BE2C (cell line): ENCODE measurements at regions not wholly inside any gene's neighbourhood (a gene's known extent, or its start where the extent isn't known, plus 50 kb on each side); places are given as distances from the start of the nearest gene placed in this dataset.

Source experiments
- DNase-seq: peaks from one replicate; pipeline ENCODE4 v3.0.0-alpha.2; 2020
- H3K27me3 ChIP-seq: fragments of 250-450 bp; sonication (Bioruptor Pico); 2 replicates; pipeline ENCODE4 v1.5.1; 2020; ENCODE audit warnings: mild to moderate bottlenecking
- H3K36me3 ChIP-seq: fragments of 250-450 bp; sonication (Bioruptor Pico); 2 replicates; pipeline ENCODE4 v1.5.1; 2020; ENCODE audit warnings: mild to moderate bottlenecking
- H3K4me1 ChIP-seq: fragments of 250-450 bp; sonication (Bioruptor Pico); 2 replicates; pipeline ENCODE4 v1.5.1; 2020
- H3K4me3 ChIP-seq: 2 replicates; pipeline ENCODE4 v1.5.1; 2011; ENCODE audit warnings: low read depth, low read length
- H3K9me3 ChIP-seq: fragments of 250-450 bp; sonication (Bioruptor Pico); 2 replicates; pipeline ENCODE4 v1.5.1; 2020
- TF ChIP-seq, protein P1 (sequence below): IDR thresholded peaks from 2 replicates; pipeline ENCODE4 v1.5.1; 2012; ENCODE audit warnings: mild to moderate bottlenecking, low read depth, low read length

DNA sequence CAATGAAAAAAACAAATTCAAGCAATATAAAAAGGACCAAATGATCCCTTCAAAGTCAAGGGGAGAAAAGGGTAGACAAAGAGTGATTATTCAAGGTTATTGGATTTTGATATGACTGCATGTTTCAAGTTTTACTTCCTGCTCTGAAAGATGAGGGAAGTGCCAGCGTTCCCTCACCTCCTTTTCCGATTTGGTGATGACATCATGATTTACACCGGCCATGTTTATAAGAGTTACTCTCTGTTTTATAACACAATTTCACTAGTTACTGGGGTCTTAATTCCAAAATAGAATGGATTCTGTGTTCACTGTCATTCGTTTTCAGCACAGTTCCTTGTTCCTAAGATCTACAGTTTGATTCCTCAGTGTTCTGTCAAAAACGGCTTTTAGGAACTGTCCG, 60.5 kb upstream of the CPXM2 start:
- Histone ChIP-seq H3K27me3 (no peaks in the 10 kb centered on the region), H3K4me1 (no peaks in the 10 kb centered on the region), H3K4me3 (no peak overlapping the region), H3K36me3 (no peaks in the 10 kb centered on the region), H3K9me3 (no peaks in the 10 kb centered on the region)
- DNase-seq: no peak
- TF ChIP-seq, protein P1, sequence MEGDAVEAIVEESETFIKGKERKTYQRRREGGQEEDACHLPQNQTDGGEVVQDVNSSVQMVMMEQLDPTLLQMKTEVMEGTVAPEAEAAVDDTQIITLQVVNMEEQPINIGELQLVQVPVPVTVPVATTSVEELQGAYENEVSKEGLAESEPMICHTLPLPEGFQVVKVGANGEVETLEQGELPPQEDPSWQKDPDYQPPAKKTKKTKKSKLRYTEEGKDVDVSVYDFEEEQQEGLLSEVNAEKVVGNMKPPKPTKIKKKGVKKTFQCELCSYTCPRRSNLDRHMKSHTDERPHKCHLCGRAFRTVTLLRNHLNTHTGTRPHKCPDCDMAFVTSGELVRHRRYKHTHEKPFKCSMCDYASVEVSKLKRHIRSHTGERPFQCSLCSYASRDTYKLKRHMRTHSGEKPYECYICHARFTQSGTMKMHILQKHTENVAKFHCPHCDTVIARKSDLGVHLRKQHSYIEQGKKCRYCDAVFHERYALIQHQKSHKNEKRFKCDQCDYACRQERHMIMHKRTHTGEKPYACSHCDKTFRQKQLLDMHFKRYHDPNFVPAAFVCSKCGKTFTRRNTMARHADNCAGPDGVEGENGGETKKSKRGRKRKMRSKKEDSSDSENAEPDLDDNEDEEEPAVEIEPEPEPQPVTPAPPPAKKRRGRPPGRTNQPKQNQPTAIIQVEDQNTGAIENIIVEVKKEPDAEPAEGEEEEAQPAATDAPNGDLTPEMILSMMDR: no peak

DNA sequence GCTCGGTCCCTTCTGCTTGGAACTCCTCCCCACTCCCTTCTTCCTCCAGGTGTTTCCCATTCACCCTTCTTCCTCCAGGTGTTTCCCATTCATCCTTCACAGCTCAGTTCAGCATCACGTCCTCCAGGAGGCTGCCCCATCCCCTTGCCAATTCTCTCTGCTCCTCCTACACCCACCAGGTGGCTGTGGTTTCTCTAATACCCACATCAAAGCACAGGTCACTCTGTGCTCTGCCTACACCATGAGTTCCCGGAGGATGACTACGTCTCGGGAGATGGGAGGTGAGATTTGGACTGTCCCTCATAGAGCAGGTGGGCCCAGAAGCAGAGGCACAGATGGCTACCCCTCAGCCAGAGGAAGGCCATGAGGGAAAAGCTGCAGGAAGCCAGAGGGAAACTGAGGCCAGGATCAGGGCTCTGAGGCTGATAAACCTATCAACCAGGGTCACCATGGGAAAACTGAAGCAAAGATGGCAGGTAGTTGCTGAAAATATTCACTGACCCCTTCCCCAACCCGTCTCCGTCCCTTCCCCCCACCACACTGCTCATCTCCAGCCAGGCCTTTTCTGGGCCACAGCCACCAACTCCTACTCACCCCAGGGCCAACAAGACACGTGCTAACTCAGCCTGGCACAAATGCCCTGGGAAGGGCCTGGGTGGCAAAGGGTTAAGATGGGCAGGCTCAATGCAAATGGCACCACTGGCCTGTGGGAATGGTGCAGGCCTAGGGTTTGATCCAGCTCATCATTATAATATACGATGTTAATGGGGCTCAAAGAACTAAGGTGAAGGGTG, 56.6 kb upstream of the CPXM2 start:
- no peaks in the 10 kb centered on the region for H3K36me3 ChIP-seq
- H3K9me3 ChIP-seq: no peaks in the 10 kb centered on the region
- no peaks in the 10 kb centered on the region for H3K4me1 ChIP-seq
- H3K27me3 ChIP-seq: no peaks in the 10 kb centered on the region
- DNase-seq: no peak
- TF ChIP-seq, protein P1: no peak
- H3K4me3 ChIP-seq: no peak overlapping the region

DNA sequence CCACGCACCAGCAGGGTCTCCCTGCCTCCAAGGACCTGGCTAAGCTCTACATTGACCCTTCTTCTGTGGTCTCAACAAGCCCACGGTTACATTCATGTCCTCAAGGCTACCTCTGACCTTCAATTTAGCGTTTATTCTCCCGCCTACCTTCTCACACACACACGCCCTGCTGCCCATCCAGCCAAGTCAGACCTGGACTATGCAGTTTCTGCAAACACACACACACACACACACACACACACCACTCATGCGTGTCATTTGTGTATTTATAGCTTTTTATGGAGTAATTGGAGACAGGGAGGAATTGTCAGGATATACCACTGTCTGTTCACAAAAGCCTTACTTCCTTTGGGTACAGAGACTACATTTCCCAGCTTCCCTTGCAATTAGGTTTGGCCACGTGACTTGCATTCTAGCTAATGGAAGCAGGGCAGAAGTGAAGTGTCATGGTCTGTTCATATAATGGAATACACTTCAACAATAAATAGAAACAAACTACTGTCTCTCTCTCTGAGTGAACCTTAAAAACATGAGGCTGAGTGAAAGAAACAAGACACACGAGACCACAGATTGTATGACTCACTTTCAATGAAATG, 53.8 kb upstream of the CPXM2 start:
- TF ChIP-seq, protein P1: no peak

DNA sequence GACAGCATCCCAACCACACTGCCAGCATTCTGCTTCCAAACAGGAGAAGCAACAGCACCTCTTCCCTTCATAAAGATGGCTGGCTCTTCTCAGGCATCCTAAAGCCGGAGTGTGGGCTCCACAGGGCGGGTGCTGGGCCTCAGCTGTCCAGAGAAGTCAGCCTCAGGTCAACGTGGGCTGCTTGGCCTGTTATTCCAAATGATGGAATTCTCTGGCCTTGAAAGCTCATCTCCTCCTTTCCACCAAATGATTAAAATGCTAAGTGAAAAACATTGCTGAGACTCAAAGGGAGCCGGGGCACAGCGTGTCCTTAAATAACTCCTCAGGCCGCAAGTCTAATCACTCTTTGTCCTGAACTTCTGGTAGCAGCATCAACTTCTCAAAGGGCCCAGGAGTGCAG, 53.1 kb upstream of the CPXM2 start:
- no peaks in the 10 kb centered on the region for H3K9me3 ChIP-seq
- no peaks in the 10 kb centered on the region for H3K4me1 ChIP-seq
- H3K27me3 ChIP-seq: no peaks in the 10 kb centered on the region
- no peaks in the 10 kb centered on the region for H3K36me3 ChIP-seq
- TF ChIP-seq, protein P1: no peak
- H3K4me3 ChIP-seq: no peak overlapping the region
- DNase-seq: no peak

More for the DNA sequence above, 53.8 kb upstream of the CPXM2 start:
- DNase-seq: peak; percentile 30
- Histone ChIP-seq H3K4me1 (no peaks in the 10 kb centered on the region), H3K36me3 (no peaks in the 10 kb centered on the region), H3K4me3 (no peak overlapping the region), H3K9me3 (no peaks in the 10 kb centered on the region), H3K27me3 (no peaks in the 10 kb centered on the region)

DNA sequence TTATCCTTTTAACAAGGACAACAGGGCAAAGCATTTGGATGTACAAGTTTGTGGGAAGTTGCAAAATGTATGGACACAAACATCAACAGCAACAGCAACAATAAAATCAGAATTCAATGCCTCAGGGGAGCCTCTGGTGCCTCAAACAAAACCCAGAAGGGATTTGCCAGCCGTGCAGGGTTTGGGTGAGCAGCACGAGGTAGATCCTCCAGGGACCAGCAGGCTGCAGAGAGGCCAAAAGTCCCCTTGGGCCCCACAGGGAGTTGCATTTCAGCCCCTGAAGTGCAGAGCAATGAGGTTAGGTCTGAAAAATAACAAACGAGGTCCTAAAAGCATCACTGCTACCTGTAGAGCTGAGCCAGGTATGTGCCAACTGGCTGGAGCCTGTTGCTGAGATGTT, 51.7 kb upstream of the CPXM2 start:
- DNase-seq: no peak
- Histone ChIP-seq H3K27me3 (no peaks in the 10 kb centered on the region), H3K9me3 (no peaks in the 10 kb centered on the region), H3K4me3 (no peak overlapping the region), H3K4me1 (no peaks in the 10 kb centered on the region), H3K36me3 (no peaks in the 10 kb centered on the region)
- TF ChIP-seq, protein P1: no peak

DNA sequence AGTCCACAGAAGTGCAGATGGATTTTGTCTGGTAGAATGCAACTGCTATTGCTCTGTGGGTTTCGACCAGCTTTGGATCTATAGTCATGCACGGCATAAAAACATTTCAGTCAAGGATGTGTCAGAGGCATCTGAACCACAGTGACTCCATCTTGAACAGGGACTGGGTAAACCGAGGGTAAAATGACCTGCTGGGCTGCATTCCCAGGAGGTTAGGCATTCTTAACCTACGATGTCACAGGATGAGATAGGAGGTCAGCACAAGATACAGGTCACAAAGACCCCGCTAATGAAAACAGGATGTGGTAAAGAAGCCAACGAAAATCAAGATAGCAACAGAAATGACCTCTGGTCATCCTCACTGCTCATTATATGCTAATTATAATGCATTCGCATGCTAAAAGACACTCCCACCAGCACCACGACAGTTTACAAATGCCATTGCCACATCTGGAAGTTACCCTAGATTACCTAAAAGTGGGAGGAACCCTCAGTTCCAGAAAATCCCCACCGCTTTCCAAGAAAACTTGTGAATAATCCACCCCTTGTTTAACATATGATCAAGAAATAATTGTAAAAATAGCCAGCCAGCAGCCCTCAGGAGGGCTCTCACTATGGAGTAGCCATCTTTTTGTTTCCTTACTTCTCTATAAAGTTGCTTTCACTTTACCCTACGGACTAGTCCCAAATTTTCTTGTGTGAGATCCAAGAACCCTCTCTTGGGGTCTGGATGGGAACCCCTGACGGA, 50.7 kb upstream of the CPXM2 start:
- DNase-seq: no peak
- no peaks in the 10 kb centered on the region for H3K4me1 ChIP-seq
- TF ChIP-seq, protein P1: no peak
- no peaks in the 10 kb centered on the region for H3K36me3 ChIP-seq
- H3K4me3 ChIP-seq: no peak overlapping the region
- no peaks in the 10 kb centered on the region for H3K9me3 ChIP-seq
- H3K27me3 ChIP-seq: no peaks in the 10 kb centered on the region
